HG02981 (cell line): ENCODE measurements at regions not wholly inside any gene's neighbourhood (a gene's known extent, or its start where the extent isn't known, plus 50 kb on each side); places are given as distances from the start of the nearest gene placed in this dataset.

Experiments
- ATAC-seq: cut with Tn5 transposase; IDR thresholded peaks from one replicate; pipeline ENCODE4 v1.9.1; 2021; ENCODE audit warnings: mild to moderate bottlenecking, moderate library complexity; ENCODE audit not compliant: unreplicated experiment

GRCh38 chr5:2196989-2197619 lies 314.4 kb upstream of the IRX4 start:
- no peak for ATAC-seq

- ATAC-seq = no peak
These were observed 313.7 kb upstream of the IRX4 start for GRCh38 chr5:2196416-2196815.

GRCh38 chr5:2194949-2195348 lies 312.2 kb upstream of the IRX4 start:
- ATAC-seq = no peak

- no peak for ATAC-seq
These were observed 311.5 kb upstream of the IRX4 start for GRCh38 chr5:2194236-2194555.

GRCh38 chr5:2193542-2194235 lies 311.0 kb upstream of the IRX4 start:
- ATAC-seq = no peak

- ATAC-seq = no peak
These were observed 310.4 kb upstream of the IRX4 start for GRCh38 chr5:2193142-2193541.

- no peak for ATAC-seq
These were observed 309.8 kb upstream of the IRX4 start for GRCh38 chr5:2192496-2192895.

GRCh38 chr5:2191972-2192371 lies 309.2 kb upstream of the IRX4 start:
- ATAC-seq = no peak

- ATAC-seq = no peak
These were observed 307.8 kb upstream of the IRX4 start for GRCh38 chr5:2190549-2190948.

- ATAC-seq = no peak
These were observed 305.9 kb upstream of the IRX4 start for GRCh38 chr5:2188661-2189060.

- ATAC-seq = no peak
These were observed 305.4 kb upstream of the IRX4 start for GRCh38 chr5:2188137-2188536.

- ATAC-seq = no peak
These were observed 305.0 kb upstream of the IRX4 start for GRCh38 chr5:2187687-2188086.

- no peak for ATAC-seq
These were observed 304.4 kb upstream of the IRX4 start for GRCh38 chr5:2187156-2187555.

GRCh38 chr5:2186472-2187015 lies 303.8 kb upstream of the IRX4 start:
- ATAC-seq = no peak

- no peak for ATAC-seq
These were observed 303.1 kb upstream of the IRX4 start for GRCh38 chr5:2185646-2186471.

GRCh38 chr5:2184563-2185540 lies 302.1 kb upstream of the IRX4 start:
- ATAC-seq = no peak

GRCh38 chr5:2184026-2184366 lies 301.3 kb upstream of the IRX4 start:
- ATAC-seq = no peak

- no peak for ATAC-seq
These were observed 300.7 kb upstream of the IRX4 start for GRCh38 chr5:2183154-2184025.

- ATAC-seq = no peak
These were observed 299.3 kb upstream of the IRX4 start for GRCh38 chr5:2182020-2182419.

GRCh38 chr5:2181557-2181956 lies 298.8 kb upstream of the IRX4 start:
- ATAC-seq = no peak
